Naive thymus-derived CD8-positive, alpha-beta T cell (primary cell): ENCODE measurements at regions not wholly inside any gene's neighbourhood (a gene's known extent, or its start where the extent isn't known, plus 50 kb on each side); places are given as distances from the start of the nearest gene placed in this dataset.
"Not testable (repeated sequence)": the region's sequence is repeated elsewhere in the genome, so short reads cannot be mapped to it uniquely, and the experiment has no call there.

Experiments used
- ATAC-seq, 2 donors: fragments of 150-1000 bp; cut with Tn5 transposase in 1 of 2; sonication (Bioruptor Pico), chemical (Tn5 transposase) in 1 of 2; 1 replicate in 1 of 2; 2 replicates in 1 of 2; pipeline ENCODE4 v1.10.0; 2021; ENCODE audit warnings: mild to moderate bottlenecking in 2 of 2, moderate library complexity in 2 of 2
- POLR2A ChIA-PET: fragments of 350-600 bp; sonication (Branson Sonifier 250); formaldehyde crosslinking; loops from one replicate; lab custom pipeline; 2021; ENCODE audit warnings: antibody characterized with exemption; lab: Charles Lee
- DNase-seq, 10 donors: peaks; one replicate each; pipeline versions ENCODE4 v3.0.0 to v3.0.0-alpha.2; 2020 to 2022
- H3K27ac Mint-ChIP-seq, 10 donors: one replicate each; pipeline ENCODE4 v1.8.0; 2020 to 2022; ENCODE audit warnings: mild to moderate bottlenecking in 10 of 10, mixed read lengths in 10 of 10, moderate library complexity in 4 of 10, inconsistent platforms in 1 of 10
- H3K27me3 Mint-ChIP-seq, 5 donors: one replicate each; pipeline ENCODE4 v1.8.0; 2021 to 2022; ENCODE audit warnings: mixed read lengths in 5 of 5
- H3K36me3 Mint-ChIP-seq, 3 donors: one replicate each; pipeline ENCODE4 v1.8.0; 2020 to 2022; ENCODE audit warnings: mixed read lengths in 3 of 3, mild to moderate bottlenecking in 2 of 3, inconsistent platforms in 1 of 3
- H3K4me1 Mint-ChIP-seq, 4 donors: one replicate each; pipeline ENCODE4 v1.8.0; 2021 to 2022; ENCODE audit warnings: mixed read lengths in 4 of 4
- H3K4me3 Mint-ChIP-seq, 10 donors: one replicate each; pipeline ENCODE4 v1.8.0; 2020 to 2022; ENCODE audit warnings: mild to moderate bottlenecking in 10 of 10, mixed read lengths in 10 of 10, moderate library complexity in 6 of 10, inconsistent platforms in 1 of 10
- H3K9me3 Mint-ChIP-seq, 9 donors: one replicate each; pipeline ENCODE4 v1.8.0; 2020 to 2022; ENCODE audit warnings: mixed read lengths in 9 of 9, mild to moderate bottlenecking in 3 of 9, inconsistent platforms in 1 of 9, moderate library complexity in 1 of 9

GRCh38 chr4:83931659-83932438 lies 395.9 kb downstream of the GPAT3 start:
- Mint-ChIP-seq H3K4me3 (no peak overlapping the region), H3K4me1 (no peaks in the 10 kb centered on the region), H3K27me3 (peaks cover 0 to 19% (median 0%) of the 10 kb centered on the region in 5 donors), H3K36me3 (no peaks in the 10 kb centered on the region), H3K27ac (no peak overlapping the region), H3K9me3 (peaks cover 0 to 5% (median 0%) of the 10 kb centered on the region in 9 donors)
- POLR2A ChIA-PET: no interaction called here
- no peak for ATAC-seq
- DNase-seq: no peak

- no peak for DNase-seq
- peaks cover 0 to 3% (median 0%) of the 10 kb centered on the region in 9 donors for H3K9me3 Mint-ChIP-seq
Measured at GRCh38 chr4:83929550-83929949, 393.6 kb downstream of the GPAT3 start.

GRCh38 chr4:83926950-83927349 lies 391.0 kb downstream of the GPAT3 start:
- DNase-seq: no peak
- ATAC-seq: no peak
- peaks cover 0 to 3% (median 0%) of the 10 kb centered on the region in 9 donors for H3K9me3 Mint-ChIP-seq
- H3K4me3 Mint-ChIP-seq: no peak overlapping the region
- H3K27me3 Mint-ChIP-seq: peaks cover 0 to 19% (median 0%) of the 10 kb centered on the region in 5 donors
- no peaks in the 10 kb centered on the region for H3K4me1 Mint-ChIP-seq
- no peak overlapping the region for H3K27ac Mint-ChIP-seq
- no peaks in the 10 kb centered on the region for H3K36me3 Mint-ChIP-seq
- POLR2A ChIA-PET: no interaction called here

More at GRCh38 chr4:83929550-83929949, 393.6 kb downstream of the GPAT3 start:
- Mint-ChIP-seq H3K4me3 (no peak overlapping the region), H3K4me1 (no peaks in the 10 kb centered on the region), H3K27me3 (peaks cover 0 to 19% (median 0%) of the 10 kb centered on the region in 5 donors), H3K36me3 (no peaks in the 10 kb centered on the region), H3K27ac (no peak overlapping the region)
- ATAC-seq: no peak
- POLR2A ChIA-PET: no interaction called here

- DNase-seq (no peak), ATAC-seq (no peak)
- Mint-ChIP-seq H3K4me1 (peaks cover 0 to 2% (median 0%) of the 10 kb centered on the region in 4 donors), H3K27ac (no peak overlapping the region), H3K36me3 (no peaks in the 10 kb centered on the region), H3K27me3 (peaks cover 0 to 5% (median 1%) of the 10 kb centered on the region in 5 donors), H3K4me3 (no peak overlapping the region), H3K9me3 (no peaks in the 10 kb centered on the region)
- POLR2A ChIA-PET: no interaction called here
Measured at GRCh38 chr4:83923341-83923740, 387.4 kb downstream of the GPAT3 start.

- no peaks in the 10 kb centered on the region for H3K9me3 Mint-ChIP-seq
- H3K36me3 Mint-ChIP-seq: no peaks in the 10 kb centered on the region
- peaks cover 0 to 5% (median 0%) of the 10 kb centered on the region in 5 donors for H3K27me3 Mint-ChIP-seq
- ATAC-seq (no peak), DNase-seq (no peak)
- no peak overlapping the region for H3K27ac Mint-ChIP-seq
- POLR2A ChIA-PET: no interaction called here
- no peak overlapping the region for H3K4me3 Mint-ChIP-seq
- H3K4me1 Mint-ChIP-seq: peaks cover 0 to 2% (median 0%) of the 10 kb centered on the region in 4 donors
Measured at GRCh38 chr4:83922402-83922801, 386.5 kb downstream of the GPAT3 start.

- Mint-ChIP-seq H3K36me3 (no peaks in the 10 kb centered on the region), H3K4me3 (no peak overlapping the region), H3K4me1 (peaks cover 0 to 2% (median 0%) of the 10 kb centered on the region in 4 donors), H3K27me3 (peaks cover 0 to 5% (median 0%) of the 10 kb centered on the region in 5 donors), H3K27ac (no peak overlapping the region), H3K9me3 (no peaks in the 10 kb centered on the region)
- POLR2A ChIA-PET: no interaction called here
- no peak for DNase-seq
- no peak for ATAC-seq
Measured at GRCh38 chr4:83921124-83921523, 385.2 kb downstream of the GPAT3 start.

- POLR2A ChIA-PET: no interaction called here
- DNase-seq (no peak), ATAC-seq (no peak)
- H3K36me3 Mint-ChIP-seq: no peaks in the 10 kb centered on the region
- H3K27me3 Mint-ChIP-seq: peaks cover 0 to 5% (median 0%) of the 10 kb centered on the region in 5 donors
- no peaks in the 10 kb centered on the region for H3K9me3 Mint-ChIP-seq
- no peak overlapping the region for H3K27ac Mint-ChIP-seq
- peaks cover 0 to 2% (median 0%) of the 10 kb centered on the region in 4 donors for H3K4me1 Mint-ChIP-seq
- H3K4me3 Mint-ChIP-seq: no peak overlapping the region
Measured at GRCh38 chr4:83920375-83920774, 384.5 kb downstream of the GPAT3 start.

- Mint-ChIP-seq H3K36me3 (no peaks in the 10 kb centered on the region), H3K4me1 (peaks cover 0 to 2% (median 0%) of the 10 kb centered on the region in 4 donors), H3K9me3 (peaks cover 0 to 3% (median 0%) of the 10 kb centered on the region in 9 donors), H3K27ac (no peak overlapping the region), H3K4me3 (no peak overlapping the region), H3K27me3 (peaks cover 0 to 7% (median 2%) of the 10 kb centered on the region in 5 donors)
- POLR2A ChIA-PET: no interaction called here
- no peak for DNase-seq
- ATAC-seq: no peak
Measured at GRCh38 chr4:83917572-83917971, 381.7 kb downstream of the GPAT3 start.

- Mint-ChIP-seq H3K36me3 (no peaks in the 10 kb centered on the region), H3K27me3 (peaks cover 2 to 18% (median 6%) of the 10 kb centered on the region in 5 donors), H3K4me1 (no peaks in the 10 kb centered on the region), H3K27ac (no peak overlapping the region), H3K9me3 (peaks cover 0 to 16% (median 0%) of the 10 kb centered on the region in 9 donors), H3K4me3 (no peak overlapping the region)
- DNase-seq (no peak), ATAC-seq (no peak)
- POLR2A ChIA-PET: no interaction called here
Measured at GRCh38 chr4:83910693-83911092, 374.8 kb downstream of the GPAT3 start.

- DNase-seq (no peak), ATAC-seq (no peak)
- Mint-ChIP-seq H3K36me3 (no peaks in the 10 kb centered on the region), H3K27ac (no peak overlapping the region), H3K9me3 (peaks cover 0 to 25% (median 0%) of the 10 kb centered on the region in 9 donors), H3K4me1 (no peaks in the 10 kb centered on the region), H3K4me3 (no peak overlapping the region), H3K27me3 (peaks cover 0 to 10% (median 4%) of the 10 kb centered on the region in 5 donors)
- POLR2A ChIA-PET: no interaction called here
Measured at GRCh38 chr4:83906561-83906960, 370.7 kb downstream of the GPAT3 start.

GRCh38 chr4:83905952-83906351 lies 370.0 kb downstream of the GPAT3 start:
- H3K4me3 Mint-ChIP-seq: no peak overlapping the region
- POLR2A ChIA-PET: no interaction called here
- no peak overlapping the region for H3K27ac Mint-ChIP-seq
- H3K36me3 Mint-ChIP-seq: no peaks in the 10 kb centered on the region
- no peak for ATAC-seq
- DNase-seq: no peak
- H3K27me3 Mint-ChIP-seq: peaks cover 0 to 10% (median 4%) of the 10 kb centered on the region in 5 donors
- H3K4me1 Mint-ChIP-seq: no peaks in the 10 kb centered on the region
- H3K9me3 Mint-ChIP-seq: peaks cover 0 to 25% (median 0%) of the 10 kb centered on the region in 9 donors

GRCh38 chr4:83903740-83904139 lies 367.8 kb downstream of the GPAT3 start:
- ATAC-seq: not testable (repeated sequence)
- peaks cover 0 to 25% (median 0%) of the 10 kb centered on the region in 9 donors for H3K9me3 Mint-ChIP-seq

GRCh38 chr4:83894831-83895230 lies 358.9 kb downstream of the GPAT3 start:
- H3K9me3 Mint-ChIP-seq: peaks cover 0 to 4% (median 2%) of the 10 kb centered on the region in 9 donors
- DNase-seq (no peak), ATAC-seq (no peak)
- H3K27ac Mint-ChIP-seq: no peak overlapping the region
- H3K27me3 Mint-ChIP-seq: peaks cover 0 to 27% (median 5%) of the 10 kb centered on the region in 5 donors
- POLR2A ChIA-PET: no interaction called here
- H3K36me3 Mint-ChIP-seq: no peaks in the 10 kb centered on the region
- H3K4me1 Mint-ChIP-seq: no peaks in the 10 kb centered on the region
- no peak overlapping the region for H3K4me3 Mint-ChIP-seq

More at GRCh38 chr4:83903740-83904139, 367.8 kb downstream of the GPAT3 start:
- H3K27me3 Mint-ChIP-seq, H3K4me1 Mint-ChIP-seq, H3K4me3 Mint-ChIP-seq, DNase-seq, H3K27ac Mint-ChIP-seq, H3K36me3 Mint-ChIP-seq, POLR2A ChIA-PET: not testable (repeated sequence)
